ENCODE measurements at regions not wholly inside any gene's neighbourhood (a gene's known extent, or its start where the extent isn't known, plus 50 kb on each side); places are given as distances from the start of the nearest gene placed in this dataset.
"Not testable (repeated sequence)": the region's sequence is repeated elsewhere in the genome, so short reads cannot be mapped to it uniquely, and the experiment has no call there.

DNA sequence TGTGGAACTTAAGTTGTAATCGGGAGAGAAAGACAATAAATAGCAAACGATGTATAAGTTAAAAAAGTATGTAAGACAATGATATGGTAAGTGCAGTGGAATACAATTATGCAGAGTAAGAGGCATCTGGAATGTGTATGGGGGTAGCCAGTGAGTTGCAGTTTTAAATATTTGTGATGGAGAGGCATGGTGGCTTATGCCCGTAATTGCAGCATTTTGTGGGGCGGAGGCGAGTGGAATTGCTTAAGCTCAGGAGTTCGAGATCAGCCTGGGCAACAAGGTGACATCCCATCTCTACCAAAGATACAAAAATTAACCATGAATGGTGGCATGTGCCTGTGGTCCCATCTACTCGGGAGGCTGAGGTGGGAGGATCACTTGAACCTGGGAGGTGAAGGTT is 52.5 kb upstream of the WDFY3 start:
- no peak for DNase-seq

DNA sequence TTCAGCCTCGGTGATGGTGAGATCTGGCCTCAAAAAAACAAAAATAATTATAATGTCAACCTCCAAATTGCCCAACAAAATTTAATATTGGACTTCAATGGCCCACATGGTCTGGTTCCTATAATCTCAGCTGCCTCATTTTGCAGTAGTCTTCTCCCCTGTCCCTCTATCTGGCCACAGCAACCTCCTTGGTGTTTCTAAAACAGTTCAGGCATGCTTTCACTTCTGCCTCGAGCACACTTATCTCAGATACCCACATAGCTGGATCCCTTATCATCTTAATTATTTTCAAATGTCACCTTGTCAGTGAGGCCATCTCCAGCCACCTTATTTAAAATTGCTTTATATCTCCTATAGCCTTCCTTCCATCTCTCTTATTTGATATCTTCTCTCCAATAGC is 52.9 kb upstream of the WDFY3 start:
- no peak for DNase-seq

DNA sequence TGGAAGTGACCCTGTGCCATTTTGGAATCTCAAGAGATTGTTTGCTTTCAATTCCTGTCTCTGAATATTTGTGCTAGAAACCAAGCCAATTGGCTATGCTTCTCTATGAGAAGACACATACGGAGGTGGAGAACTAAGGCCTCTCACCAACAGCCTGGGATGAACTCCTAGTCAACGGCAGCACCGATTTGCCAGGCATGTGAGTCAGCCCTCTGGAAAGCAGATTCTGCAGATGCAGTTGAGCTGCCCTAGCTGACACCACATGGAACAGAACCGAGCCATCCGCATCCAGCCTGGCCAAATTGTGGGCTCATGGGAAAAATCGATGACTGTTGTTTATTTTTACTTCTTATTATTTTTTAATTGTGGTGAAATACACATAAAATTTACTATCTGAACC is 58.2 kb upstream of the WDFY3 start:
- no peak for DNase-seq

DNA sequence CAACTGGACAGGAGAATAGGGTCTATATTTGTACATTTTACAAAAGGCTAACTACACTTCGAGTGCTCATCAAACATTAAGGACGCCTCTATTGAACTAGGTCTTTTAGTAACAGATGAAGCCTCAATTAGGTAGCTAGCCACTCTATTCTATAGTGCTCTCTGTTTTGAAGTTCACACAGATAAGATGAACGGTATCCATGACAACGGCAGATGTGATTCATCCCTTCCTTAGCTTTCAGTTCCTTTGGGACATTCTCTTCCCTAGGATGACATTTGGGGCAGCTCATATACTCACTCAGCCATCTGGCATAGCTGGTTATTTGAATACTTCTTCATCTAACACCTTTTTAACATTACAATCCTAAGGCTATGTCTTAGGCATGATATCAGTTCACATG is 62.4 kb upstream of the WDFY3 start:
- DNase-seq: peak; percentile 6

DNA sequence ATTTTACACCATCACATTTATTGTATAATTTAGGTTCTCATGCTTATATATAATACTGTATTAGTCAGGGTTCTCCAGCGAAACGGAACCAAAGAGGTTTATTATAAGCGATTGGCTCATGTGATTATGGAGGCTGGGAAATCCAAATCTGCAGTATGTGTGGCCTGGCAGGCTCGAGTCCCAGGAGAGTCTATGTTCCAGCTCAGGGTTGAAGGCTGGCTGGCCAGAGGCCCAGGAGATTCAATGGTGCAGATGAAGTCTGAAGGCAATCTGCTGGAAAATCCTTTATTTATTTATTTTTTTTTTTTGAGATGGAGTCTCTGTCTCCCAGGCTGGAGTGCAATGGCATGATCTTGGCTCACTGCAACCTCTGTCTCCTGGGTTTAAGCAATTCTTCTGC is 63.0 kb upstream of the WDFY3 start:
- no peak for DNase-seq

DNA sequence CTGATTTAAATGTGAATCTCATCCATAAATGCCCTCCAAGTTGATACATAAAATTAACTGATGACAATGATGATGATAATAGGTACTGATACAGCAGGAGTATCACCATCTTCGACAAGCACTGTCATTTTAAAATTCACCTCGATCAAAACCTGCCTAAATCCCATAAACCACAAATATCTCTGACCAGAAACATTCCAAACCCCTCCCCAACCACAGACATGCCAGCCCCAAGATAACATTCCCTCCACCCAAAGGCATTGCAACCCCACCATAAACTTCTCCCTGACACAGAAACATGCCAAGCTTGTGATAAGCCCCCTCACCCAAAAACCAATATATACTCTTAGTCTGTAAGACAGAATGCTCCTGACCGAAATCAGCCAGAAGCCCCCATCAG is 63.7 kb upstream of the WDFY3 start:
- DNase-seq: no peak

DNA sequence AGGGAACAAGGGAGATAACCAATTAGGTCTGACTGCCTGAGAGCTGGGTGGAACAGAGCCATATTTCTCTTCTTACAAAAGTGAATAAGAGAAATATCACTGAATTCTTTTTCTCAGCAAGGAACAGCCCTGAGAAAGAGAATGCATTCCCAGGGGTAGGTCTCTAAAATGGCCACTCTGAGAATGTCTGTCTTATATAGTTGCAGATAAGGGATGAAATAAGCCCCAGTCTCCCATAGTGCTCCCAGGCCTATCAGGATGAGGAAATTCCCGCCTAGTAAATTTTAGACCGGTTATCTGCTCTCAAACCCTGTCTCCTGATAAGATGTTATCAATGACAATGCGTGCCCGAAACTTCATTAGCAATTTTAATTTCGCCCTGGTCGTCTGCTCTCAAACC is 67.3 kb upstream of the WDFY3 start:
- DNase-seq: not testable (repeated sequence)

DNA sequence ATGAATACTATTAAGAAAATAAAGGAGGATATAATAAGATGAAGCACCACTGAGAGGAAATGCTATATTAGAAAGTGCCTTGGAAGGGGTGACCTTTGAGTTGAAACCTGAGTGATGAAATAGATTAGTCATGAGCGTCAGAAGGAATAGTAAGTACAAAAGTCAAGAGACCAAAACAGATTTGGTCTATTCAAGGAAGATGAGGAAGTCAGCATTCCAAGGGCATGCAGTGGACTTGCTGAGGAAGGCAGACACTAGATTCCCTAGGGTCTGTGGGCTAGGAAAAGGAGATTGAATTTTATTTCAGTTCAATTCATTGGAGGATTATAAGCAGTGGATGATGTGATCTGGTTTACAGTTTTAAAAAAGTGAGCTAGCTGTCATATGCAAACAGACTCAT is 73.0 kb upstream of the WDFY3 start:
- no peak for DNase-seq

DNA sequence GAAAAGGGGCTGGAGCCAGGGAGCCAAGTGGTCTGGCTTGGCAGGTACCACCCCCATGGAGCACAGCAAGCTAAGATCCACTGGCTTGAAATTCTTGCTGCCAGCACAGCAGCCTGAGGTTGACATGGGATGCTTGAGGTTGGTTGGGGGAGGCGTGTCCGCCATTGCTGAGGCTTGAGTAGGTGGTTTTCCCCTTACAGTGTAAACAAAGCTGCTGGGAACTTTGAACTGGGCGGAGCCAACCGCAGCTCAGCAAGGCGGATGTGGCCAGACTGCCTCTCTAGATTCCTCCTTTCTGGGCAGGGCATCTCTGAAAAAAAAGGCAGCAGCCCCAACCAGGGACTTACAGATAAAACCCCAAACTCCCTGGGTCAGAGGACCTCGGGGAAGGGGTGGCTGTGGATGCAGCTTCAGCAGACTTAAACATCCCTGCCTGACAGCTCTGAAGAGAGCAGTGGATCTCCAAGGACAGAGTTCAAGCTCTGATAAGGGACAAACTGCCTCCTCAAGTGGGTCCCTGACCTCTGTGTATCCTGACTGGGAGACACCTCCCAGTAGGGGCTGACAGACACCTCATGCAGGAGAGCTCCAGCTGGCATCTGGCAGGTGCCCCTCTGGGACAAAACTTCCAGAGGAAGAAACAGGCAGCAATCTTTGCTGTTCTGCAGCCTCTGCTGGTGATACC is 77.5 kb upstream of the WDFY3 start:
- not testable (repeated sequence) for DNase-seq

DNA sequence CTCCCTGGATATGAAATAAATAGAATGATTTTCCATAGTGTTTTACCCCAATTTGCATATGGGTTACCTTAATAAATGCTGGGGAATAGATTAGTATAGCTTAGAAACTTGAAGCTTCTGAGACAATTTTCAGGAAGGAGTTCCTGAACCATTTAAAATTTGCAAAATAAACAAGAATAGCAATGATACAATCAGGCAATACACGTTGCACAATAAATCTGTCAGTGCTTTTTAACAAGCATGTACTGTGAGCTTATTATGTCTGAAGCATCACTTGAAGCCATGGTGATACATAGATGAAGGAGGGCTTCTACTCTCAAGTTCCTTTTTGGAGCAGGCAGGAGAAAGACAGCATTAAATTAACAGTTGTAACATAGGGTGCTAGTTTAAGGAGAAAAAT is 84.2 kb upstream of the WDFY3 start:
- DNase-seq: no peak

DNA sequence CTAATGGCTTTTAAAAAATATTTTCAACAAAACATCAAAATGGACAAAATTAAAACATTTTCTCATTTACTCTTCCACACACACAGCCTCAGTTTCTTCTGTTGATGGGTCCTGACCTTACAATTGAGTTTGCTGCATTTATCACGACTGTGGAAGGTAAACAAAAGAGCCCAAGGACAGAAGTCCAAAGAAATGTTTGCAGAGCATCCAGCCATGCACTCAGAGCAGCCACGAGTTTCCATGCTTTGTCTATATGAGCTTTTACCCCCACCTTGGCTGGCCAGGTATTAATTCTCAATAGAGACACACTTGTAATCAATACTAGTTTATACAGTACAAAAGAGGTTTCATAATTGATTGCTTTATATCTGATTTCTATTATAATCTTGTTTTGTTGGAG is 85.0 kb upstream of the WDFY3 start:
- no peak for DNase-seq

DNA sequence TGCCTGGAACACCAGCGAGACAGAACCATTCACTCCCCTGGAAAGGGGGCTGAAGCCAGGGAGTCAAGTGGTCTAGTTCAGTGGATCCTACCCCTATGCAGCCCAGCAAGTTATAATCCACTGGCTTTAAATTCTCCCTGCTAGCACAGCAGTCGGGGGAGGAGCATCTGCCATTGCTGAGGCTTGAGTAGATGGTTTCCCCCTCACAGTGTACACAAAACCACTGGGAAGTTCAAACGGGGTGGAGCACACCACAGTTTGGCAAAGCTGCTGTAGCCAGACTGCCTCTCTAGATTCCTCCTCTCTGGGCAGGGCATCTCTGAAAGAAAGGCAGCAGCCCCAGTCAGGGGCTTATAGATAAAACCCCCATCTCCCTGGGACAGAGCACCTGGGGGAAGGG is 88.4 kb upstream of the WDFY3 start:
- peak; percentile 4 for DNase-seq

DNA sequence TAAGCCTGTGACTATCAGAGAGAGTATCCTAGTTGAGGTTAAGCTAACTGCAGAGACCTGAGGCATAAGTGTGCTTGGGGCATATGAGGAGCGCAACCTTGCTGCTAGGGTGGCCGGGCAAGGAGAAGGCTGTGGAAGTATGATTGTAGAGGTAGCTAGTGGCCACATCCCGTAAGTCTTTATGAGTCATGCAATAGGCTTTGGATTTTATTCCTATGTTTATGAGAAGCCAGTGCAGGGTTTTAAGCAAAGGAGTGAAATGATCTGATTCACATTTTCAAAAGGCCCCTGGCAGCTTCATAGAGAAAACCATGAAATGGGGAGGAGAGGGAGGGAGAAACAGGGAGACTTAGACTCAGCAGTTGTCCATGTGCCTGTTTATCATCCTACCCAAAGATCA is 92.1 kb upstream of the WDFY3 start:
- no peak for DNase-seq

DNA sequence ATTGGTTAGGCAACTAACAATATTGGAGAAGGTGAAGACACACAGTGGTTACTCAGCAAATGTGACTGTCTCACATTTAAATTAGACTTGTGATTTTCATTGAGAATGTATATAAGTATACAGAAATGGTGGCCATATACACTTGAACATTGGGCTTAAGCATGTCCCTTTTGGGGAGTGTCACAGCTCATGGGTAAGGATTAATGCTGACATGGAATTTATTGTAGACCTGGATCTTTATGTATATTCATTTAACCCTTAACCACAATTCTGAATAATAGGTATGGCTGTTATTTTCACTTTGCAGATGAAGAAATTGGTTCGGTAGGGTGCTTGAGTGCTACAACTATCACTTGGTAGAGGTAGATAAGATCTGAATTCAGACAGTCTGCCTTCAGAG is 95.5 kb upstream of the WDFY3 start:
- DNase-seq: no peak

DNA sequence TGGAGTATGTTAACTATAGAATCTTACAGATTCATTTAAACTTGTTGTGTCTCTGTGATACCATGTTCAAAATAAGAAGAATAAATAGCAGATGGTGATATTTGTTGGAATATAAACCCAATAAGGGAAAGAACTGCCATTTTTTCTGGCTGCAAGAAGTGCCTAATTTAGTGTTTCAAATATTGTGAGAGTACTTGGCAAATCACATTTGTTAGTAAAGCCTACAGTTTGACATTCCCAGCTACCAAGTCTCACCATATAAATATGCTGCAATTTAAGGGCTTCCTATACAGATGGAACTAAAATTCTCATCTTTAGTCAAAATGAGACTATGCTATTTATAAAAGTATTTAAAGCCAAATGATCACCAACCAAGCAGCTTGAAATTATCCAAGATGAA is 96.0 kb upstream of the WDFY3 start:
- DNase-seq: no peak

DNA sequence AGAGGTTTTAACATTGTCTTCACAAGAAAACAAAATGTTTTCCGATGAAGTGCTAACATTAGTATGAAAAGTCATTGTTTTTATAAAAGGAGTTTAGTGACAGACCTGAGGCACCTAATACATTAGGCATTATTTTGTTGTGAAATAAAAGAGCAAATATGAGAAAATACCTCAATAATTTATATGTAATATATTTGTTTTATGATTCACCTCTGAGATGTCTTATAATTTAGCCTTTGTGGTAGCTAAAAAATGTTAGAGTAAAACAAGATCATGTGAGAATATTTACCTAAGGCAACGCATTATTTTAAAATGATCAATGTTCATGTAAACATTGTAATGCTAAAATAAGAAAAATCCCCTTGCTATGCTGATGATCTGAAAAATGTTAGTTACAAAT is 100.9 kb upstream of the WDFY3 start:
- DNase-seq: no peak

DNA sequence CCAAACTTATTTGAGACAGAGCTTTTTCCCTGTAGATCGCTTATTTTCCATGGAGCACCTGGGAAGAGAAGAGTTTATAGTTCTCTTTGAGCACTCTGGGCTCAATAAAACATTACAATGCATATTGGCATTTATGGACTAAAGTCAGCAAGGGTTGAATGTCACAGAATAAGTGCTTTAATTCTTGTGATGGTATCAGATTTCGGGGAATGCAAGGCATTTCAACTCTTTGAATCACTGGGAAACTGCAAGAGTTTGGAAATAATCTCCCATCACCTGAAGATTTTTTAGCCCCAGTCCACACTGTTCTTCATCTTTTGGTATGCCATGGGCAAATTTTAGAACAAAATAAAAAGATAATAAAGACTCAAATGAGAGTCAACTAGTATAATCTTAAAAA is 111.5 kb upstream of the WDFY3 start:
- no peak for DNase-seq

DNA sequence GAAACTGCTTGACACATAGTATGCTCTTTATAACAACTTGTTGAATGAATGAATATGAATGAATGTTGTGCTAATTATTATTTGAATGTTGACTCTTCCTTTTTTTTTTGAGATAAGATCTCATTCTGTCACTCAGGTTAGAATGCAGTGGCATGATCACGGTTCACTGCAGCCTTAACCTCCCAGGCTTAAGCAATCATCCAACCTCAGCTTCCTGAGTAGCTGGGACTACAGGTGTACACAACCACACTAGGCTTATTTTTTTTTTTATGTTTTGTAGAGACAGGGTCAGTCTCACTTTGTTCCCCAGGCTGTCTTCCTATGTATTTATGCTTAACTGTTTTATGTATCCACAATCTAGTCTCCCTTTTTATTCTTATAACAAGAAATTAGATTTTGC is 114.7 kb upstream of the WDFY3 start:
- DNase-seq: no peak

DNA sequence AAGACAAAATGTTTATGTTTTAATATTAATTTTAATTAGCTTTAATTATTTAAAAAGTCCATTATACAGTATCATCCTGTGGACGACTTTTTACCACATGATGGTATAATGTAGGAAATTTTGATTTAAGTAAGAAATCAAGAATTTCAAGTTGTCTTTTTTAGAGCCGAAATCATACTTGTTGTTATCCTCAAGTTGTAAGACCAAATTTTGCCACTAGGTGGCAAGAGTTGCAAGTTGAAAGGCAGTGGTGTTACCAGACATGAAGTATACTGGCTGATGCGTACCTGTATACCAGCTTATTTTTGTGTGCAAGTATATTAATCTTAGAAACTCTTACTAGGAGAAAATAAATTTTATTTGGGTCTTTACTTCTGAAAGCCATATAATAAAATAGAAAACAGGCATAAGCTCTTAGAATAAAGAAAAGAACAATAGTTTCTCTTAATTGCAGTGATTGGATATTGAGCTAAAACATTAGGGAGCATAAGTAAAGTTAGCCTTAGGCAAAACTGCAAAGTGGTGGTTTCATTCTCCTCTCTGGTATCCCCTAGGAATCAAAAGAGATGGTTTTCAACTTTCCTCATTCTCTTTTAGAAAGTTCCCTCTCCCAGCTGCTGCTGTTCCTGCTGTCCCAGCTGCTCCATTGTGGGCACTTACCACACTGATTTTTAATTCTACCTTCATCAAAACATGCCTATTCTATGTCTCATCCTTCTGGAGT is 118.0 kb upstream of the WDFY3 start:
- DNase-seq: peak; percentile 79

DNA sequence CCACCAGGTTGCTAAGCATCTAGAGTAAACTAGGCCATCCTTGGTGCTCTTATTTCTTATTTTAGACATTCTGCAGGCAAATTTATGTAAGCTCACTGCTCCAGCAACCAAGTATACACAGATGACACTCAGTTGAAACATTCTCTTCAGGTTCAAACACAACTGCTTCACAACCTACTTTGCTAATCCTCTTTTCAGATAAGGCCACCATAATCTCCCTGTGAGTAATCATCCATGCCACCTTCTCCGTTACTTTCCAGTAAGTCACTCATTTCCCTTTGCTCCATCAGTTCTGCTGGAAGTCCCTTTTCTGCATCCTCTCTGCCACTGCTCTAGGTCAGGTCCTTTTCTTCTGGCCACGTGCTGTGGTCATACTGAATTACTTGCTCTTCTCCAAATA is 120.2 kb upstream of the WDFY3 start:
- DNase-seq: peak; percentile 82

DNA sequence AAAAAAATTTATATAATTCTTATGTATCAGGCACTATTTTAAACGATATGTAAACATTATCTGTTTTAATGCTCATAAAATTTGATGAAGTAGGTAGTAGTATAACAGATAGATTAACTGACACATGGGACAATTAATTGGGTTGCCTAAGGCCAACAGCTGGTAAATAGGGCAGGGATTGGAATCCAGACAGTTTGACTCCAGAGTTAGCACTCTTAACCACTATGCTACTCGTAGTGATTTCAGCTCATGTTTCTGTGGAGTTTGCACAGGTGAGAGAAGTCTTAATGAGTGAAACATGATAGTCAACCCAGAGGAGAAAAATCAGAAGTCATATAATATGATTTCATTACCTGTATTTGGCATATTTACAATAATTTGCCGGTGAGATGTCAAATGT is 126.0 kb upstream of the WDFY3 start:
- peak; percentile 64 for DNase-seq

DNA sequence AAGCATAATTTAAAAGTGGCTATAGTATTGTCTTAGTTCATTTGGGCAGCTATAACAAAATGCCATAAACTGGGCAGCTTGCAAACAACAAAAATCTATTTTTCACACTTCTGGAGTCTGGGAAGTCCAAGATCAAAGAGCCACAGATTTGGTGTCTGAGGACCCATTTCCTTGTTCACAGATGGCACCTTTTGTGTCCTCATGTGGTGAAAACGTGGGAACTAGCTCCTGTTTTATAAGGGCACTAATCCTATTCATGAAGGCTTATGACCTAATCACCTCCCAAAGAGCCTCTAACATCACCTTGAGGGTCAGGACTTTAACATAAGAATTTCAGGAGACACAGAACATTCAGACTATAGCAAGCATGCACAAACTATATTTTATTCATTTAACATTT is 126.5 kb upstream of the WDFY3 start:
- peak; percentile 74 for DNase-seq

DNA sequence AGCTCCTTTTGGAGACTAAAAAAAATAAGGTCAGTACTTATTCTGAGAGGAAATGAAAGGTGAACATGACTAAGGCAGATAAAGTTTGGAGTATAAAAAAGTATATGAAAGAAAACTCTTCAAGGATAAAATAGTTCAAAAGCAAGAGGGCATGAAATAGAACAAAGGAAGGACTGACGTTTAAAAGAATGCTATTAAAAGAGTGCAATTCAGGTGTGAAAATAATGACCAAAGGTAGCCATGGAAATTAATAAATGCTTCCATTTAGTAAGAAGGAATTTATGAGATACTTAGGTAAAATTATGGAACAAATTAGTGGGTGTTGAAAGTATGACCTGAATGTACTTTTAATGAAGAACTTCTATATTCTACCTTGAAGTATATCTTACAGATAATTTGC is 128.2 kb upstream of the WDFY3 start:
- no peak for DNase-seq

DNA sequence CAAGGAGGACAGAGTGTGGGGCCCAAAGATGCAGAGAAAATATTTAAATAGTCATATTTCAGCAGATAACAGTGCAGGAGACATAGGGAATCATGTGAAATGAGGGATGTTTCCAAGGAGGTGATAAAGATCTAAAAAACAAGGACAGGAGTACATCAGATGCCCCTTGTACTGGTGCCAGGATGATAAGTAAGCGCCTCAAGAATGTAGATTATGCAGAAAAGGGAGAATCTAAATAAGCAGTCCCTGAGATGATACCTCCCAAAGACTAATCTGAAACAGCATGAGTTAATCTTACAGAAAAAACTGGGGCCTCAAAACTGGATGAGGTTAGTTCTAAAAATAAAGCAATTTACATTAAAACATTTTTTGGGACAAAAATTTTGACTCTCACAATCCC is 136.1 kb upstream of the WDFY3 start:
- DNase-seq: no peak

DNA sequence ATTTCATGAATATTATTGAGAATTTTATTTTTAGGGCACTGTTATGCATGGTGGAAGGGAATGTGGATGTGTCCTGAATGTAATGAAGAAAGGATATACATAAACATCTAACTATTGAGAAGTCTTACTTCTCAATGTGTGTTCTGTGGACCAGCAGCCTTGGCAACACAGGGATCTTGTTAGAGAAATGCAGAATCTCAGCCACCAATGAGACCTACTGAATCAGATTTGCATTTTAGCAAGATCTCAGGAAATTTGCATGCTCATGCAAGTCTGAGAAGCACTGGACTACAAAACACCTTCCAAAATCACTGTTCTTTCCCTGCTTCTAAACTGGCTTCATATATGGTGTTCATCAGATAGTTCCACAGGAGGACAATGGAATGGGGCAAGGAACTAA is 139.7 kb upstream of the WDFY3 start:
- no peak for DNase-seq

Measured in NCI-H82 (cell line).